GM19467 (cell line): ENCODE measurements at regions not wholly inside any gene's neighbourhood (a gene's known extent, or its start where the extent isn't known, plus 50 kb on each side); places are given as distances from the start of the nearest gene placed in this dataset.

Experiments used
- ATAC-seq: cut with Tn5 transposase; IDR thresholded peaks from one replicate; pipeline ENCODE4 v1.9.1; 2021; ENCODE audit warnings: mild to moderate bottlenecking, moderate library complexity; ENCODE audit not compliant: unreplicated experiment

DNA sequence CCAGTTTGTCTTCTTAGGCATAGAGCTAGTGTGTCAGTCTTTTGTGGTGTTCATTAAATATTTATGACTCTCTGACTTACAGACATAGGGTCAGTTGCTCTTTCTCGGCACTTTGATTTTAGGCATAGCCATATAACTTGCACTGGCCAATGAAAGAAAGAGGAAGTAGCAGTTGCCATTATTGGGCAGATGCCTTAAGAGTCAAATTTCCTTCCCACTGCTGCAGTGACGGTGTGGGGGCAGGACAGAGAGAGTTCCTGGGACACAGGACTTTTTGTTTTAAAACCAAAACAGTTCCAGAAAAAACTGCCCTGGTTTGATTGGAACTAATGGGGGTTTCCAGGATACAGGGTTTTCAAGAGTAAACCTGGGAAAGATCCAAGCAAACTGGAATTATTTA, 60.2 kb upstream of the PHF14 start:
- ATAC-seq: no peak

DNA sequence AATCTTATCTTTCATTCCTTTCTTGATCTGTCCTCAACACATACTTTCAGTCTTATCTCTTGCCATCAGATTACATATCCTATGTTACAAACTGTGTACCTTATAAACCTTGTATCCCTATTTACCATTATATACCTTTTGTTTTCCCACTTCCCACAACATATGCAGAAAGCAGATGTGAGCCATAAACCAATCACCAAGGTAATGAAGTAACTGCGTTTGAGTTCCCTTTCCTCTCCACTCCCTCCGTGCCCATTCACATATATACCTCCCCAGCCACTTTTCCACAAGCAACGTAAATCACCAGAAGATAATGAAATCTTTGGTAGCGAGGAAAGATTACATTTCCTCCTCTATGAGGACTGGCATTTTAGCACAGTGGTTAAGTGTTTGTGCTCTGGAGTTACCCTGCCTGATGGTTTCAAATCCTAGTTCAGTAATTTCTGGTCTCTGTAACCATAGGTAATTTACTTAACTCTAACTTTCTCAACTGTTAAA, 55.5 kb upstream of the PHF14 start:
- ATAC-seq: no peak

DNA sequence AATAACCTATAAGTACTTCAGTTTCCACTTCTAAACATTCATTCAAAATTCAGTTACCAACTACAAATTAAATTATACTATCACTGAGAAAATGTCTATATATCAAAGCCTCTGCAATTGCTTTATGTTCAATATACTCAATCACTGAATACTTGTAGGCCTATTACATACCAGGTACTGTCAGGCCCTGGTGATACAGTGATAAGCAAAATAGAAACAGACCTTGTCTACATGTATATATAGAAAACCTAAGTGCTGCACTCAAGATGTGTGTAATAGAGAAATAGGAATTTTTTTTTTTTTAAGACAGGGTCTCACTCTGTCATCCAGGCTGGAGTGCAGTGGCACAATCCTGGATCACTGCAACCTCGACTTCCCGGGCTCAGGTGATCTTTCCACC, 53.7 kb upstream of the PHF14 start:
- ATAC-seq: no peak
